Stimulated activated CD8-positive, alpha-beta memory T cell treated with anti-CD3 and anti-CD28 coated beads, Interleukin-4, amount 100 ng/mL, for 48 hours (primary cell): ENCODE measurements at regions not wholly inside any gene's neighbourhood (a gene's known extent, or its start where the extent isn't known, plus 50 kb on each side); places are given as distances from the start of the nearest gene placed in this dataset.

Experiments used
- DNase-seq: peaks from one replicate; pipeline ENCODE4 v3.0.0-alpha.2; 2020

DNA sequence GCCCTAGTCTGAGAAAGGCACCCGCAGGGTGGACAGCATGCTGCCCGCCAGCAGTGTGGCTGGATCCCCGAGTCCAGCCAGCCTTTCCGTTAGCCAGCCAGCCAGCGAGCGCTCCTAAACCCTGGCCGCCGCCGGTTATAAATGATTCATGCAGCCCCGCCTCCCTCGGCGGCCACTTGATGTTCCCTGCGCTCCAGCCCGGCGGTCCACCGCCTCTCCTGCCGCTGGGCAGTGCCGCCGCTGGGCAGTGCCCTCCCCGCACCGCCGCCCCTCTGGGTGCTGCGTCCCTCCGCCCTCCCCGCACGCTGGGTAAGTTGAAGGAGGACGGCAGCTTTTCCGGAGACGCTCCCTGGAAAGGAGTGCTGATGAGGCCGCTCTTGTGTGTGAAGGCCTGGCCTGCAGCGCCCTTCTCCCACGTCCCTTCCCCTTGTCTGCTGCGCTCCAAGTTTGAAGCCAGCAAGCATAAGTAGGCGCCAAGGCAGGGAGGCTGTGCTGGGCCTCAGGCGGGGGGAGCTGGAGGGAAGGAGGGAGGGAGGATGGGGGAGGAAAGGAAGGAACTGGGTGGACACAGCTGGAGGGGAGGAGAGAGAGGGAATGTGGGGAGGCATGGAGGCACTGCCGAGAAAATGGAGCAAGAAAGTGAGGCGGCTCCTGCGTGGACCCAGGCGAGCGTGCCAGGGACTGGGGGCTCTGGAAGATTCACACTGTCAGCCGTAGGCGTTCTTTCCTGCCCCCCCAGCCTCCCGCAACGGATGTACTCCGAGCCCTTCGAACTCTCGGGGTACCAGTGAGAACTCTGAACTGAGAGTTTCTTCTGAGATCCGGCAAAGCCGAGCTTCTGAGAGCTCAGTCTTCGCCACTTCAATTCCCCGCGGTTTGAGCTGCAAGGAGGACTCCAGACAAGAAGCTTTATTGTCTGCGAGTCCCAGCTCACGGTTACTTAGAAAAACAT is 131.9 kb downstream of the GLI2 start:
- no peak for DNase-seq

DNA sequence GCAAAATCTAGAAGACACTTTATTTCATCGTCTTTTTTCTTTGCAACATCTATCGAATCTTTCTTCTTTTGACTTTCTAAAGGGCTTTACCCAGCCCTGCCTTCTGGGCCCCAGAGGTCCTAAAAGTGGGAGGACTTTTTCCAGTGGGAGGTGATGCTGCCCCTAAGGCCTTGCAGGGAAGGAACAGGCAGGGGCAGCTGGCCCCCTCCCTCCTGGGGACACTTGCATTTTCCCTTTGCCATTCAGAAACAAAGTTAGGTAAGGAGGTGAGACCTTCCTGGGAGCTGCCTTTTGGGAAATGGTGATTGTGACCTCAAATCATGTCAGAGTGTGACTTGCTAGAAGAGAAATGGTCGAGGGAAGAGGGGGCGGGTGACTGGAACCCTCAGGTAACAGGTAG is 132.7 kb downstream of the GLI2 start:
- DNase-seq = no peak

DNA sequence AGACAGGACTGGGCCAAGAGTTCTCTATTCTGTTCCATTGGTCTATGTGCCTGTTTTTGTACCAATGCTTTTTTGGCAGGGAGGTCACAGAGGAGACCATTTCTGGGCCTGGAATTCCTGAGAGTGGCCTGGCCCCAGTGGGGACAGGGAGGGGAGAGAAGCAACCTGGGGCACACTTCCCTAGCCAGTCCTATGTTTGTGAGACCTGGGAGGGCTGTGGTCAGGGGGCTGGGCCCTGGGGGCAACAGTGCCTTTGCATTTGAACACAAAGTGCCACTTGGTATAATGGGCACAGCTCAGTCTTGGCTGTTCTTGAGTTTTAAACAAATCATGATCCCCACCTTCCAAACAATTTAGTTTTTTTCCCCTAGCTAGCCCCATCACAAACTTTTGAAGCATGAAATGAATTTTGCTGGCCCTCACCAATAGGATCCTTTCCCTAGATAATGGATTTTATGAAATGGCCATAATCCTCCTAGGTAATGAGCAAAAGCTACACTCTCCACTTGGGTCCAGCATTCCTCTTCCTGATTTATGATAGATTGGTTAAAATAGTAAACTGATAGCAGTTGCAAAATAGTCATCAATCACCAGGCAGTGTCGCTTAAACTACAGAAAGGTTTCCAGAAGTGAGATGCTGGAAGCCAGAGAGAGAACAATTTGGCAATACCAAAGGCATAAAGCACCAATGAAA is 133.5 kb downstream of the GLI2 start:
- no peak for DNase-seq

DNA sequence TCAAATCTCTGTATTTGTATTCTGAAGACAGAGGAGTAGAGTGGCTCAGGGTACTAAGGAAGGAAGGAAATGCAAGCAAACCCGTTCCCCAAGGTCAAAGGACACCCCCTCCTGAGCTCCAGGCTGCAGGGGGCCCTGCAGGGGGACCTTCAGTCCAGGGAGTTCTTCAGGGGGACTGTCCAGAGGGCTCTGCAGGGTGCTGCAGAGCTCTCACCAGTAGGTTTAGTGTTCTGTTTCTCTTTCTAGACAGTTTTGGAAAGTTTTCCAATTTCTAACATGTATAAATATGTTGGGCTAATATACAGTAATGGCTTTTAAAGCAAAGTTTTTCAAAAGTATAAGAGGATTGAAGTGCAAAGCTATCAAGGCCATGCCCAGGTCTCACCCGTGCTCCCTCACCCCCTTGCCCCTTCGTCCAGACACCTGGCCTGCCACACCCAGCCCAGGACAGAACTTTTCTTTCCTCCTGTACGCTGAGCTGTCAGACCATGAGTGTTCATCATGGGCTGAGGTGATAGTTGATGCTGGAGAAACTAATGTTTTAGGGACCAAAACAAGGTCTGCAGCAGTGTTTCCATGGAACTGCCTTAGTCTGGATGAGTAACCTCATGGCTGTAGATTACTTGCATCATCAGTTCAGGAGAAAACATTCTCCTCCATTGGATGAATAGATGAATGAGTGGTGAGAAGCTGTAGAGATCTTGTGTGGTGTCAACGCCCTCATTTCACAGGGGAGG is 134.2 kb downstream of the GLI2 start:
- DNase-seq = no peak

DNA sequence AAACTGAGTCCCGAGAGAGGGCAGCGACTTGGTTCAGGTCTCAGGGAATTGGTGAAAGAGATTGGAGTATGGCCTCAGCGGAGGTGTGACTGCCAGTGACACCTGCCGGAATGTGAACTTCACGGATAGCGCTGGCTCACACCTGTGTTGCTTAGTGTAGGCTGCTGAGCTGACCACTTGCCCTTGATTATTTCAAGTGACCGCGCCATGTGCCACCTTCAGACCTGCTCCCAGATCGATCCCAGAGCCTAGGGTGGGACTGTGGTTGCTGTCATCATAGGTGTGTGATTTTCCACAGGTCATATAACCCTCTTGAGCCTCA is 134.8 kb downstream of the GLI2 start:
- no peak for DNase-seq

DNA sequence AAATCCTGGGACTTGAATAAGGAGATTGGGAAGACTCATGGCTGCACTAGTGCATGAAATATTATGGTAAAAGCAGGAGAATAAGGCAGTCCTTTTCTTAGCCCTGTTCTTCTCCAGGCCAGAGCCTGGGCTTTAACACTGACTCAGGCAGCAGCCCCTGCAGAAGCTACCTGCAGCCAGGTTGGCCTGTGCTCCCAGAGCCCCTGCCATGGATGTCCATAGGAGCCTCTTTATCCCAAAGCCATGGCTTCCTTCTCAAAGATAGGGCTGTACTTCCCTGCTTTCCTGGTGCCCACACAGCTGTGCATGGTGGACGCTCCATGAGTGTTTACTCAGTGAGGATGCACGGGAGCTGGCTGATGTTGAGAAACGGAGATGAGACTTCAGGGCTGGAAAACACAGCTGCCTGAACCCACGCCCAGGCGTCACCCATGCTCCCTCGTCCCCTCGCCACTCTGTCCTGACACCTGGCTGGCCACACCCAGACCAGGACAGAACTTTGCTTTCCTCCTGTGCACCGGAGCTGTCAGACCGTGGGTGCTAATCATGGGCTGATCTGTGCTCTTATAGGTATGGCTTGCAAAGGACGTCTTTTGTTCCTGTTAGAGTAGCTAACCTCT is 135.5 kb downstream of the GLI2 start:
- no peak for DNase-seq

DNA sequence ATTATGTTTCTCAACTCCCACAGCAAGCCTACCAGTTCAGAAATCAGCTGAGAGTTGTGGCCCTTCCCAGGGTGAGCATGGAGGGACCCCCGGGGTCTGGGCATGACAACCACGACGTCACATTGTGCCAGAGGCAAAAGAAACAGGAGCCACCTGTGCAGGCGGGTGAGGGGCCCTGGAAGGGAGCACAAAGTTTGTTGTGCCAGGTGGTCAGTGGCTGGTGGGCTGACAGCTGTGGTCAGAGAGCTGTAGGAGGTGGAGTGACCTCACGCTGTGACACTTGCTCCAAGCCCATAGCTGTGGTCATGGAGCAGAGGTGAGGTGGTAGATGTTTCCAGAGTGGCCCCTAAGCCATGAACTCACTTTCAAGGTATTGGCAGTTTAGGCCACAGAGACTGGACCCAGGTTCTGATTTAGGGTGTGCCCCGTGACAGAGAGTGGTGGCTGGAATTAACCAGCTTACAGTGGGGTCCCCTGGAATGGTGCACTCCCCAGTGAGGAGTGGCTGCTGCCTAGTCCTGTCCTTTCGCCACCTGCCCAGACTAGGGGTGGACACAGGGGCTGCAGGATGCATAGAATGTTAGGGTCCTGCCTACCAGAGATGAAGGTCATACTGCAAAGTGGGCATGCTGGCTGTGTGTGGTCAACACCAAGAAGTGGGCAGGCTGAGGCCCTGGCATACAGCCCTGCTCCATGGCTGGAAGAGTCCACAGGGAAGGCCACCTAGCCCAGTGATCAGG is 136.4 kb downstream of the GLI2 start:
- no peak for DNase-seq

DNA sequence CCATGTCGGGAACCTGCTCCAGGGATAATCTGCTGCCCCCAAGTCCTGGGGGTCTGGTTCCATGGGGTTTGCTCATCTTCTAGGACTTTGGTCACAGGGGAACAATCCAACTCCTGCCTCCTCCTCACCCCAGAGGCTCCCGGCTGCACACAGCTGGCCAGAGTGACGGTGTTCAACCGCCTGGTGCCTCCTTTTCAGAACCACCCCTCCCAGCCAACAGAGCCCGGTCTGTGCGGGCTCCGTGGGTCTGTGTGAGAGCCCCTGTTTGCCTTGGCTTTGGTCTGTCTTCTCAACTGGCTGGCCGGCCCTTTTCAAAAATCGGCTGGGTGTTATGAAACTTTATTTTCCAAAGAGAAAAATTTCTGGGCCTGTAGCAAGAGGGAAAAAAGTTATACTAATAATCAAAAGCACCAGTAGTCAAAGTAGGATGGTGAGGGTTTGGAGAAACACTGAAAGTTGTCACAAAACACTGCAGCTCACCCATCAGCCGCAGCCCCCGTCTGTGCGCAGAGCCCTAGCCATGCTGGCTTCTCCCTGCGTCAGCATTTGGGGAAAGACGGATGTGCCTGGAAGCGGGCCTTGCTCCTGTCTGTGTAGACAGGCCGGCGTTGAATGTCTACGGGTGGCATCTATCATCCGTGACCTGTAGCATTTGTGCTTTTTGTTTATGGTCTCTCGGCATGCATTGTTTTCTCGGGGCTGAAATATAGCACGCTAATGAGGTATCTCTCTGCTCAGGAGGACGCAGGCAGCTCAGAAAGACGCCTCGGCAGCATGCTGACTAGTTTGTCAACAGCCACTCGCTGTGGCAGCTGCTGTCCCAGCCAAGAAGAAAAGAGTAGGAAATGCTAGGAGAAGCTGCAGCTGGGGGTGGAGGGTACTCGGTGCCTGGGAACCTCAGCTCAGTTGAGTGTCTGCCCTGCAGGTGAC is 138.6 kb downstream of the GLI2 start:
- DNase-seq = no peak

DNA sequence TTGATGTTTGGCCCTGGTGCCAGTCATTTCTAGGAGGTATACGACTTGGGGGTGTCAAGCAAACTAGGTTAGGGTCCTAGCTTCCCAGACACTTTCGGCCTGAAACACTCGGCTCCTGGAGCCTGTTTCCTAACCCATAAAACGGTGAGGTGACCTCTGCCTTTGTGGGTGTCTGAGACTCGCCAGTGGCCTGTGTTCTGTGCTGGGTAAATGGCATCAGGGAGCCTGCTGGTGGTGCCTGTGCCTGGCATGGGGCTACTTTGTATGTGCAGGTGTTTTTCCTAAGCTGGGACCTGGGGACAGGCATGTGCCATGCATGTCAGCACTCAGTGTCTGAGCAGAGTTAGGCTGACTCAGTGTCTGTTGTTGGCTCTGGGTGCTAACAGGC is 139.2 kb downstream of the GLI2 start:
- no peak for DNase-seq

DNA sequence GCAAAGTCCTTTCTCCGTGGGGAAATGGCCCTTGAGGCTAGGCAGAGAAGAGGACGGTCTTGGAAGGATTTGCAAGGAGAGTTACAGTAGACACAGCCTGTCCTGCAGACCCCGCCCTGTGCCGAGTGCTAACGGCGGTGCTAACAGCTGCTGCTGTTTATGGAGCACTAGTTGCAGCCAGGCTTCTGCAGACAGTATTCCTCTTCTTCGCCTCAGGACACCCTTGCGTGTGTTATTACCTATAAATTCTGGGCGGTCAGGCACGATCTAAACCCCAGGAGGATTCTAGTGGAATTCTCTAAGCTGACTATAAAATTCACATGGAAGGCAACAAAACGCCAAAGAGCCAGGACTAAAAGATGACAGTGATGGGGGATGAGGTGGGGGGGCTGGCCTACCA is 139.8 kb downstream of the GLI2 start:
- no peak for DNase-seq

DNA sequence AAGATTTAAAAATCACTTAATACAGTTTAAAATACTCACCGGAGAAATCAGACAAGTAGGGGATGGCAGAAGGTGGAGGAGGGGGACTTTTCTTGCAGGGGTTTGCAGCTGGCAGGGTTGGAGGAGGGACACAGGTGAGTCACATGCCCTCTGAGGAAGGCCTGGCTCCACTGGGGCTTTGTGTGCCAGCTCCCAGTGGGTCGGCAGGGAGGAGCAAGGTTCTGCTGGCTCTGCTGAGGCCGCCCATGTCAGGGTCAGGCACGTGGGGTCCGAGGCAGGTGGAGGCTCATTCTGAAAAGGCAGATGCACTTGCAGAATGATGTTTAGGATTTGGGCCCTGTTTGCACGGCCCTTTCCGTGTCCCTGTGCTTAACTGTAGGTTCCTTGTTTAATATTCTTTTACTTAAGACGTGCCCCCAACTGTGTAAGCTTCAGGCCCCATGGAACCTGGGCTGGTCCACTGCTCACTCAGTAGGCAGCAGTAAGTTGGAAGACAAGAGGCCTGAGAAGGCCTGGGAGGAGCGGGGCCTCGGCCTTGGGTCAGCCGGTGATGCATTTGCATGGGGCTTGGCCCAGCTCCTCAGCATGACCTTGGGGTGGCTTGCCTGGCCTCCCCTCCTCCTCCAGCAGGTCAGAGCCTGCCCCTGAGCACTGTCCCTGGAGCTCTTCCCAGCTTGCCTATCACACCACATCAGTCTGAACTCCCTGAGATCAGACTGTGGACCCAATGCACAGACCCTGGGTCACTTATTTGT is 141.0 kb downstream of the GLI2 start:
- DNase-seq = no peak

DNA sequence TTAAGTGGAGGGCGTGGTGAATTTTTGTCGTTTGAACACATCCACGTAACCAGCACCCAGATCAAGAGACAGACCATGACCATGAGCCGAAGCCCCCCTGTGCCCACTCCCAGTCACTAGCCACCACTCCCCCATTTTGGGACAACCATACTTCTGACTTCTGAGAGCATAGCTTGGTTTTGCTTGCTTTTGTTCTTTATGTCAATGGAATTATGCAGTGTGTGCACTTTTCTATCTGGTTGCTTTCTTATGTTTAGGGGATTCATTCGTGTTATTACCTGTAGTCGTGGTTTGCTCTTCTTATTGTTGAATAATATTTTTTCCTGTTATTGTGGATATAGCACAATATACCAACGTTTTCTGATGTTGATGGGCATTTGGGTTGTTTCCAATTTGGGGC is 141.7 kb downstream of the GLI2 start:
- DNase-seq = no peak

DNA sequence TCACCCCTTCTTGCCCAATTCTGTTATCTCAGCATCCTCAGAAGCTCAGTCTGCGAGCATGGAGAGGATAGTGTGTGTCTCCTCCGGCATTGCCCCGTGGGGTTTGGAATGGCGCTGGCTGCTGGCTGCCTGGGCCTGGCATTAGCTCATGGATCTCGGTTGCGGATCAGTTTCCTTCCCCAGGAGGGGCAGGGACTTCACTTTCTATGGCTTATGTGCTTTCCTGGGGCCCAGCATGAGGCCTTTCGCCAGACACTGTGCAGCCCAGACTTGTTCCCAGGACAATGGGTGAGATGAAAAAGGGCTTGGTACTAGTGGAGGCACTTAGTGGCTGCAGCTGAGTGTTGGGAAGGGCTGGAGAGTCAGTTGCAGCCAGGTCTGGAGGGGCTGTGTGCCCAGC is 143.3 kb downstream of the GLI2 start:
- DNase-seq = no peak

DNA sequence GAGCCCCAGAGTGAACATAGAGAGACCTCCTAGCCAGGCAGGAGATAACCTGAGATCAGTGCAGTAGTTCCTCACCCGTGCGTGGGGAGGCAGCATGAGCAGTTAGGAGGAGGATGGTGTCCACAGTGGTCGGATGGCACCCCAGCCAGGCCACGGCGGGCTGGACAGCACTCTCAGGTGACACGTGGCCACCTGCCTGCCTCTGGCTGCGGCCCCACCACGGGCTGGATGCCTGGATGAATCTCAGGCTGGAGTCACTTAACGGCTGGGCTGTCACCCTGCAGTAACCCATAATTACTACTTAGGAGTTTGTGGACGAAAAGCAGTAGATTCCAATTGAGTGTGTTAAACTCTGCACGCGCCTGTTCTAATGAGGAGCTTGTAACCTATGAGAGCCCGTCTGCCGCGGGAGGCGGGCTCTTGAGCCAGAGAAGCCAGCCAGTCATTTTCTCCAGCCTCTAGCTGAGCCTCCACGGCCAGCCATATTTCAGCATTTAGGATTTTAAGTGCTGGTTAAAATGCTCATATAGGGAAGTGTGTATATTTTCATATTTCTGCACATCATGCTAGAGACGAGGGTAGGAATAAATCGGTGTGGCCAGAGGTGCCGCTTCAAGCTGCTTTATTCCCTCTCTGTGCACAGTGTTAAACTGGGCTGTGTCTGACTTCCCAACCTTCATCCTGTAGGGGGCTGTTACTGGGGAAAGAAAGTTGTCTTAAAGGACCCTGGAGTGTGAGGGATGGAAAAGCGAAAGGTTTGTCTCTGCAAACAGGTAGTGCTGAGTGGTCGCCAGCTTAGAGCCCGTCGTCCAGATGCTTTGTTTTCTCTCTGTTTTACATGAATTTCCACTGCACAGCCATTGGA is 144.0 kb downstream of the GLI2 start:
- no peak for DNase-seq

DNA sequence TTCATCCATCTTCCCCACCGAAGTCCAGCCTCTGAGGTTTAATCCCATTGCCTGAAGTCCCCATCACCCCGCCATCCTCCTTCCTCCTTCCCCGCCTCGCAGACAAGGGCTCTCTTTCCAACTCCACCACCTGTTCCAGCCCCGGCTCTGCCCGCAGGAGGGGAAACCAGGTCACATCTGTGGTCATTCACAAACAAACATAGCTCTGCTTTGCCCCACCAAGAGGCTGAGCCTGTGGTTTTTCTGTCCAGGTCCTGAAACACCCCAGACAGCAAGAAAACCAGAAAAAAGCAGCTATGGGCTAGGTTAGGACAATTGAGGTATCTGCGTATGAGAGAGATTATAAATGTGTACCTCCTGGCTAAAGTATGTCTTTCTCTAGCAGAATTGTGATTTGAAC is 144.7 kb downstream of the GLI2 start:
- no peak for DNase-seq

DNA sequence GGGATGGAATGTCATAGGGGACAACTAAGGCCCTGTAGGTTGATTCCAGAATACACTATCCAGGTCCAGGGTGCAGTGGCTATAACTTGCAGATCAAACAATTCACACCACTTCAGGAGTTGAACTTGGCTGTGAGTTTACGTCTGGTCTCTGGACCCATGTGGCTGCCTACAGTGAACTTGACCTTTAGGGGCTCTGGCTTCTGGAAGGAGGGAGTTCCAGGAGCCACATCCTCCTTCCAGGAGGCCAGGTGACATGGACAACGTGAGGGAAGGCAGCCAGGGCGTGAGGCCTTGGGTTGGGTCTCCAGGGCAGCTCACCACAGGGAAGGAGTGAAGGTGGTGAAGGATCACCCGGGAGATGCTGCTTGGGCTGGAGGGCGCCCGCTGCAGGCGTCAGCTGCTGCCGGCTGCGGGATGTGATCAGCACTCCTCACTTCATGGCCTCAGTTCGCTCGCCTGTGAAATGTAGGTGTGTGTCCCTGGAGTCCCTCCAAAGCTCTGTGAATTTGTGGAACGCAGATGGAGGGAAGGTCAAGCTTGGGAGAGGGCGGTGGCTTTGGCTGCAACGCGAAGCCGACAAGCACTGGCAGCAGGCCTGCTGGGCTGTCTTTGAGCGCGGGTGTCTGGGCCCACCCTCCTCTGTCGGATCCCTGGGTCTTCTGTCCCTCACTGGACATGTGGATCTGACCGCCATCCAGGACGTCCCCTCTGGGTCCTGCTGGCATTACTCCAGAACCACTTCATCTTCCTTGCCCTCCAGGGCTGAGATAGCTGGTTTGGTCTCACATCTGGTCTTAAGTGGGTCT is 146.5 kb downstream of the GLI2 start:
- no peak for DNase-seq

DNA sequence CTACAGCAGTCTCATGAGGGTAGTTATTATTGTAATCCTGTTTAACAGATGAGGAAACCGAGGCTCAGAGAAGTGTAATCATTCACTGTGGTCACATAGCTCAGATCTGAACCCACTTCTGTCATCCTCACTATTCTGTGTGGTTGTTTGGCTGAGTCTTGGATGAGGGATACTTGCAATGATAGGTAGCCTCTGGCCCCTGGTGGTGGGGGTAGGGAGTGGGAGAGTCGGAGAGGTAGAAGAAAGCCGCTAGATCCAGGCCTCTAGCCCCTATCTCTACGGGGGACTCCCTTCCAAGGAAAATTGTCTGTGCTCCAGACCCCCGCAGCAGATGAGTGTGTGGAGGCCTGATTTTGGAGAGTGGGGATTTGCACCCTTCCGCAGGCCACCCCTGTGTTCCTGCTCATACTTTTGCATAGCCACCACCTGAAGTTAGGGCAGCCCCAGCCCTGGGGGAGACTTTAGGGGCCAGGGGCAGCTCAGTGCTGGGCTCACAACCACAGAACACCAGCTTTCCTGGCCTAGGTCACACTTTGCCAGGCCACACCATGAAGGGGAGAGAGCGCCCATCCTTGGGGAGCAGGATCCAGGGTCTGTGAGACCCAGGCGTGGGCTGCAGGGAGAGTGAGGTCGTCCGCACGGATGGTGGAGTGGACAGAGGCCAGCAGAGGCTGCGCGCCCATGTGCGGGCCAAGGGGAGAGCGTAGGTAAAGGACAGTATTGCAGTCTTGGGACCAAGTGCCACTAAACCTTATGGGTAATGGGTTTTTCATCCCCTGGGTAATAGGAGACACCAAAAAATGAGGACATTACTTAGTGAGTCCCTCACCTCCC is 148.2 kb downstream of the GLI2 start:
- no peak for DNase-seq
